Activated CD8-positive, alpha-beta memory T cell treated with anti-CD3 and anti-CD28 coated beads for 1 hour (primary cell): ENCODE measurements at regions not wholly inside any gene's neighbourhood (a gene's known extent, or its start where the extent isn't known, plus 50 kb on each side); places are given as distances from the start of the nearest gene placed in this dataset.

Experiments
- DNase-seq, 2 donors: peaks; one replicate each; pipeline ENCODE4 v3.0.0-alpha.2; 2020; ENCODE audit warnings: low read depth in 1 of 2; ENCODE audit errors: extremely low read depth in 1 of 2

DNA sequence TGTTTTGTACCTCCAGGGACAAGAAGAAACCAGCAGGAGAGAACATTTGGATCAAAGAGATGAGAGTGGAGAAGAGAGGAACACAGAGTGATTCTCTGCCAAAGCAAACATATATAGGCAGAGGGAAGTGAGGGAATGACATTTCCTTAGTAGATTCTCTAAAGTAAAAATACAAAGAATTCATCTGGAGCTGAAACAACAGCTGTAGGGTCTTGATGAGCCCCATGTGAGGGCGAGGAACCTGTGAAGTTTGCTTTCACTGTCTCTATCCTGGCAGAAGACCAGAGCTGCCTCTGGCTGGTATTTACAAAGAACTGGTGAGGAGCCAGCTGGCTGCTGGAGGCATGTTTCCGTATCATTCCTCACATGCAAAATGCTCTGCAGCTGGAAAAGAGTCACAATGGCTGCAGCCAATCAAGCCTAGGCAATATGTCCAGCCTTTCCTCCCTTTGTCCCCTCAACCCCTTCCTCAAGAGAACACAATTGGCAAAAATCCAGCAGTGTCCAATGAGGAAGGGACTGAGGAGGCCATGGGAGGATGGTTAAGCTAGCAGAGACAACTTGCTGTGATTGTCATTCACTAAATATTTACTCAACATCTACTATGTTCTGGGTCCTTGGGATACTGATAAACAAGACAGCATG lies 122.5 kb downstream of the PHLDA1 start:
- DNase-seq: no peak

DNA sequence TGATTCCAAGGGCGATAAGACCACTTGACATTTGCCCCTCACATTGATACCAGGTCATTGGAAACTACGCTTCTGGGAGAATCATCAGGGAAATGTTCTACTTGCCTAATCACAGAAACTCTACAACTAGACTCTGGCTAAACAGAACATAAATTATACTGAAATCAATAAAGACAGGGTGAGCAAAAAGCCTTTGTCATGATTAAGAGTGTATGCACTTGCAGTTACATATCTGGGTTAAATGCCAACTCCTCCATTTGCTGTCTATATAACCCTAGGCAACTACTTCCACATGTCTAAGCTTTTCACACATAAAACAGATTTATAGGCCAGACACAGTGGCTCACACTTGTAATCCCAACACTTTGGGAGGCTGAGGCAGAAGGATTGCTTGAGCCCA lies 125.7 kb downstream of the PHLDA1 start:
- DNase-seq: no peak

DNA sequence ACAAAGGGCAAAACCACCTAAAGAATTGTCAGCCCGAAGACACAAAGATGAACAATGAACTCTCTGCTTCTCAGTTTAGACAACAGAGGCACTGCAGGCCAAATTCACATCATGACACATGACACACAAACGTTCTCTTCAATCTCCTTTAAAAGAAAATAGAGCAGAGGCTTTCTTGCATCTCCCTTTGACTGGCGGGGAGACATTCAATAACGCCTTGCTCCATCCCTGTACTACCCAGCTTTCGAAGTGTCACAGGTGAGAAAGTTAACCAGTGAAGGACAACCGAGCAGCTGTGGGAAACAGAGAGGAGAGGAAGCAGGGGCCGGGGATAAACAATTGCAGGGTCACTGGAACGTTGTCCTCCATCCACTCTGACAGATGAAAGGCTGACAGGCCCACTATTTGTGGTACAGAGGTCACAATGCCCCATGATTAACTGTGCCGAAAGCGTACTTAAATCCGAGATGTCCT lies 130.8 kb downstream of the PHLDA1 start:
- no peak for DNase-seq

DNA sequence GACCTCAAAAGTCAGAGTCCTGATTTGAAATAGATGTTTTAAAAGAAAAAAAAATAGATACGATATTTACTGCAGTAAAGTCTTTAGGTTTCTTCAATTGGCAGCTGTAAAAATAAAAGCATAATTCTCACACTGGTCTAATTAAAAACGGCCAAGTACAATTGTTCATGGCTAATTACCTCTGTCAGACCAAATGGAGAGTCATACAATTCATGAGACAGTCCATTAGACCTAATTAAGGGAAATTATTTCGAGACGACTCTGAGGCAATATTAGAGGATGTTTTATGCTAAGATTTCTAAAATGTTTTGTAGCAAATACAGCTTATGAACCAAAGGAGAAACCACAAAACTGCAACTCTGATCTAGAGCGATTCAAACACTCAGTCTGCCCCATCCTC lies 131.3 kb downstream of the PHLDA1 start:
- DNase-seq: no peak

GRCh38 chr12:75894965-75895754 lies 136.4 kb downstream of the PHLDA1 start:
- DNase-seq: no peak

GRCh38 chr12:75893765-75894164 lies 137.8 kb downstream of the PHLDA1 start:
- DNase-seq: no peak

DNA sequence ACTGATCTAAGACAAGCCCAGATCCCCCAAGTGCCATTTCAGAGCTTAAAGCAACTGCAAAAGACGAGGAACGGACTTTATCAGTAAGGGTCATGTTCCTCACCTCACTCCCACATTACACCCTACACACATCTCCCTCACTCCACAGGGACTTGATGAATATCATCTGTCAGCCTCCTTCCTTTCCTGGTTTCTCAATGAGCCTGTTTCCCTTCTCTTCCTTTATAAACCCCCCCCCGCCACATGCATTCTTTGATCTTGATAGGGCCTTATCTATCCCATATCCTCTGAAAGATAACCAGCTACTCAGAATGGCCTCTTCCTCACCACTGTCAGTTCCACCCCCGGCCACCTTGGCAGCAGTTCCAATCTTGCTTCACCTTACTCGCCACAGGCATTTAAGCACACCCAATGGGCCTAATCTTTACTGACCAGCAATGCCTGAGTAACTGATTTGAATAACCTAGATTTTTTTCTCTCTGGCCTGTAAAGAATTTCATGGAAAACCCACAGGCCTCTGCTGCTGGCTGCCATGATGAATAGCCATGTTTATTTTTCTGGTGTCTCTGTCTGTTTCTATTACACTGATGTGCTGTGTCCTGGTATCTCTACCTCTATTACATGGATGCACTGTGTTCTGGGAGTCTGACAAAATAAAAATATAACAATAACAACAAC lies 138.7 kb downstream of the PHLDA1 start:
- DNase-seq: no peak

DNA sequence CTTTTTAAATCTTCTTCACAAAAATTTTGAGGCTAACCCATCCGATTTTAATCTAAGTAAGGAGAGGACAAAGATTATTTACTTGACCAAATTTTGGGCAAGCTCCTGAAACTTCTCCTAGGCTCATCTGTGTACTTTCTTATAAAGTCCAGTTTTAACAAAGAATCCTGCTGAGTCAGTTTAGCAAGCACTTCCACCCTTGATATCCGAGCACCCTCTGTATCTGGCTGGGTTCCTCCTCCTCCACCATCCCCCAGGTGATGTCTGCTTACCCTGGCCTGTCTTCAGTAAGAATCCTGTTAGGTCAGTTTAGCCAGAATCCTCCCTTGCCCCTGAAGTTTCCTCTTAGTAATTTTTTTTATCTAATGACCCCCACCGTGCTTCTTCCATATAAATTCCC lies 140.5 kb downstream of the PHLDA1 start:
- no peak for DNase-seq

- no peak for DNase-seq
Measured at GRCh38 chr12:75890660-75891059, 140.9 kb downstream of the PHLDA1 start.

DNA sequence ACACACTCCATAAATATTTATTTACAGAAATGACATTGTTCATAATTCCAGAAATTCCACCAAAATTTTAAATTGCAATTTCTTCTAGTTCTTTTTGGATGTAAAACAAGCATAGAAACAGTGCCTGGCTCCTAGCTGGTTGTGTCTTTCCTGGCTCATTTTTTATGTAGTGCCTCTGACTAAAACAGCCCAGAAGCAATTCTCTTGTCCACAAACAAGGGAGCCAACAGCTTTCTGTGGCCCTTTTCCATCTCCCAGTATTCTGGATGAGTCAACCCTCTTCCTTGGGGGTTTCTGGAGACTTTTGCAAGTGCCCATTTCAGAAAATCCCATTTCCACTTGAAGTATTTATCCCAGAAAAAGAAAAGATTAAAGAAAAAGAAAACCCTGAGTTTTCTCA lies 141.4 kb downstream of the PHLDA1 start:
- DNase-seq: no peak

GRCh38 chr12:75888874-75889613 lies 142.5 kb downstream of the PHLDA1 start:
- no peak for DNase-seq

DNA sequence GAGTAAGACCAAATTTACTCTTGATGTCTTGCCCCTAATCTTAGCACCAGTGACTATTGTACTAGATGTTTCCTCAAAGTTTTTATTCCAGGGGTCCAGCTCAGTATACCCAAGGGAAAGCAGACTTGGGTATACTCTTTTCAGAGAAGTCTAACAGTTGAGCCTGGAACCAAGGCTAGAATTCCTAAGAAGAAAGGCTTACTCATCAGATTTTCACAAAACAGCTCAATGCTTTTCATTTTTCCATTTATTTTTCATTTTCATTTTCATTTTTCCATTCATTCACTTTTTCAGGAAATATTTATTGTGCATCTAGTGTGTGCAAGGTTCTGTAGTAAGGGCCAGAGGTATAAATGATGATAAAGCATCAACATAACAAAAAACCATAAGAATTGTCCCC lies 143.2 kb downstream of the PHLDA1 start:
- DNase-seq: no peak

DNA sequence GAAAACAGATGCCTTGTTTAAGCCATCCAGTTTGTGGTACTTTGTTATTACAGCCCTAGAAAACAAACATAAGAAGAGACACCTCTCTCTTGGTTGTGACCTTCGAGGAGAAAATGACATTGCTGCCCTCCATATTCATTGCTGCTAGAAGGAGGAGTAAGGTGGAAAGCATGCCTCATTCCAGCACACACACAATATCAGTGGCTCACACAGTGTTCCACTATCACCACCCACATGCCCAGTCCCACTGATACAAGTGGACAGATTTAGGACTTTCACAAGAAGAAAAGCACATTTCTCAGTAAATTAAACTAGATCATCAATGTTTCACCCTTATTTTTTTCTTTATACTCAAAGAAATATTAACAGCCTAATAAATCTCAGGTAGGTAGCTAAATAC lies 143.6 kb downstream of the PHLDA1 start:
- DNase-seq: no peak

- no peak for DNase-seq
Measured at GRCh38 chr12:75884465-75884985, 147.1 kb downstream of the PHLDA1 start.

- no peak for DNase-seq
Measured at GRCh38 chr12:75883241-75883640, 148.3 kb downstream of the PHLDA1 start.

DNA sequence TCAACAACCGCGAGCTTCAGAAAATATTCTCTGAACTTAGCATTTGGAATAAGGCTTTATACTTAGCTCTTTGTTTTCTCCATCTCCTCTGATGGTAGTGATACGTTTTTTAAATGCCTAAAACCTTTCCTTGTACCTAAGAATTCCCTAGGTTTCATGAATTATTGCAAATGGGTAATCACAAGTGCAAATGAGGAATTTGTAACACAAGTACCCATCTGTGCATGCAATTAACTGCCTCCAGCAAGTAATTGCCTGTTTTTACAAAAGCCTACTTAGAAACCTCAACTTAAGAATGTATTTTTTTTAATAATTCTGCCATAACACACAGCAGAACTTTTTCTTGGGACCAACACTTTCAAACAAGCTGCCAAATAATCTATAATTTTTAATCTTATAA lies 149.2 kb downstream of the PHLDA1 start:
- no peak for DNase-seq

DNA sequence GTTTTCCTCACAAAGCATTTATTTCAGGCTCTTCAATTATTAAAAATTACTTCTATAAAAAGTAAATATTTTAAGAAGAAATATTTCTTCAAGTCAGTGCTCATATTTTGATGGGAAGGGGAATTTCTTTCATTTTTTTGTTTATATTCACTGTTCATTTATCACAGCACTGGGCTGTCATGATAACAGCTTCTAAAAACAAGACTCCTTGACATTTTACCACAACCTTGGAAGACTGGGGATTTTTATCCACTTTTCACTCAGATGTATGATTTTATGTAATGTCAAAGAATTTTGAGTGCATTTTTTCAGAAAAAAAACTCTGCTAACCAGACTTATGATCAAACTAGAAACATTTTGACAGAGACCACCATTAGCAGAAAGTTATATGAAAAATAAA lies 149.7 kb downstream of the PHLDA1 start:
- DNase-seq: no peak

- no peak for DNase-seq
Measured at GRCh38 chr12:75877763-75878621, 153.6 kb downstream of the PHLDA1 start.

GRCh38 chr12:75876832-75877762 lies 154.5 kb downstream of the PHLDA1 start:
- DNase-seq: no peak
